Chondrocyte (in vitro differentiated cells): ENCODE measurements at regions not wholly inside any gene's neighbourhood (a gene's known extent, or its start where the extent isn't known, plus 50 kb on each side); places are given as distances from the start of the nearest gene placed in this dataset.

Experiments used
- DNase-seq: peaks from one replicate; pipeline ENCODE4 v3.0.0; 2021; ENCODE audit warnings: mixed read lengths, low spot score
- H3K27ac Mint-ChIP-seq: one replicate; pipeline ENCODE4 v1.8.0; 2021; ENCODE audit warnings: mild to moderate bottlenecking, moderate library complexity, mixed read lengths; ENCODE audit not compliant: unreplicated experiment
- H3K27me3 Mint-ChIP-seq: 2 replicates; pipeline ENCODE4 v1.8.0; 2021; ENCODE audit warnings: low read depth, mixed read lengths
- H3K36me3 Mint-ChIP-seq: 2 replicates; pipeline ENCODE4 v1.8.0; 2021; ENCODE audit warnings: low read depth, mixed read lengths
- H3K4me1 Mint-ChIP-seq: 2 replicates; pipeline ENCODE4 v1.8.0; 2021; ENCODE audit warnings: low read depth, mild to moderate bottlenecking, mixed read lengths
- H3K4me3 Mint-ChIP-seq: one replicate; pipeline ENCODE4 v1.8.0; 2021; ENCODE audit warnings: mild to moderate bottlenecking, moderate library complexity, mixed read lengths; ENCODE audit not compliant: unreplicated experiment
- H3K9me3 Mint-ChIP-seq: 2 replicates; pipeline ENCODE4 v1.8.0; 2021; ENCODE audit warnings: low read depth, mixed read lengths
- TF ChIP-seq, protein P1 (sequence below): fragments of 200-600 bp; sonication (generic); IDR thresholded peaks from 2 replicates; pipeline ENCODE4 v1.5.0; 2021; ENCODE audit warnings: antibody characterized with exemption, mild to moderate bottlenecking, moderate library complexity

DNA sequence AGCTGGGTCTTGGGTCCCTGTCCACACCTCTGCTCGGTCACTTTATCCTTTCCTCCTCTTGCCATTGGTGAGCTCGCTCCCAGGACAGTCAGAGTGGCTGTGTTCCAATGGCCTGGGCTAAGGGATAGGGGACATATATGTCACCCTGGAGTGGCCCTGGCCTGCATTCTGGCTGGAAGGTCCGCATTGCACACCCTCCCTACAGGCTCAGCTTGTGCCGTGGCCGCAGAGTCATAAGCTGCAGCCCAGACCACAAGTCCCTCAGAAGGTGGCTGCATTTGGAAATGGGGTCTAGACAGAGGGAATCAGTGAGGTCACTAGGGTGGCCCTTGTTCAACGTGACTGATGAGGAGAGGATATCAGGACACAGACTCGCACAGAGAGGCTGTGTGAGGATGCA lies 363.8 kb upstream of the SHH start:
- Mint-ChIP-seq H3K27me3 (peaks cover 7% of the 10 kb centered on the region), H3K27ac (no peak overlapping the region), H3K36me3 (peaks cover 1% of the 10 kb centered on the region), H3K4me1 (no peaks in the 10 kb centered on the region), H3K9me3 (no peaks in the 10 kb centered on the region), H3K4me3 (no peak overlapping the region)
- TF ChIP-seq, protein P1, sequence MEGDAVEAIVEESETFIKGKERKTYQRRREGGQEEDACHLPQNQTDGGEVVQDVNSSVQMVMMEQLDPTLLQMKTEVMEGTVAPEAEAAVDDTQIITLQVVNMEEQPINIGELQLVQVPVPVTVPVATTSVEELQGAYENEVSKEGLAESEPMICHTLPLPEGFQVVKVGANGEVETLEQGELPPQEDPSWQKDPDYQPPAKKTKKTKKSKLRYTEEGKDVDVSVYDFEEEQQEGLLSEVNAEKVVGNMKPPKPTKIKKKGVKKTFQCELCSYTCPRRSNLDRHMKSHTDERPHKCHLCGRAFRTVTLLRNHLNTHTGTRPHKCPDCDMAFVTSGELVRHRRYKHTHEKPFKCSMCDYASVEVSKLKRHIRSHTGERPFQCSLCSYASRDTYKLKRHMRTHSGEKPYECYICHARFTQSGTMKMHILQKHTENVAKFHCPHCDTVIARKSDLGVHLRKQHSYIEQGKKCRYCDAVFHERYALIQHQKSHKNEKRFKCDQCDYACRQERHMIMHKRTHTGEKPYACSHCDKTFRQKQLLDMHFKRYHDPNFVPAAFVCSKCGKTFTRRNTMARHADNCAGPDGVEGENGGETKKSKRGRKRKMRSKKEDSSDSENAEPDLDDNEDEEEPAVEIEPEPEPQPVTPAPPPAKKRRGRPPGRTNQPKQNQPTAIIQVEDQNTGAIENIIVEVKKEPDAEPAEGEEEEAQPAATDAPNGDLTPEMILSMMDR: no peak
- DNase-seq: no peak

DNA sequence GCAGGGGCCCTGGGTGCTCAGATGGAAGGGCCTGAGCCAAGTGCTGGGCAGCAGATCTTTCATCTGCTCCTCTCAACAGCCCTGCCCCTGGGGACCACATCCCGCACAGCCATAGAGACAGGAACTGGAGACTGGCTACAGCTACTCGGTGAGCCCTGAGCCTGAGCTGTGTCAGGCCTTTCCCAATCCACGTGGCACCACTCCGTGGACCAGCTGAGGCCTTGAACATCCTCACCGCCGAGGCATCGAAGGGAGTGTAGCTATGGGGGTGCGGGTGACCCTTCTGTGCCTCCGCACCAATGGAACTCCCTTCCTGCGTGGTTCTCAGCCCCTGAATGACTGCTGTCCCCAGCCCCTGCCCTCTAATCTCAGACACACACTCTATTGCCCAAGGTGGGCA lies 362.7 kb upstream of the SHH start:
- Mint-ChIP-seq H3K4me3 (no peak overlapping the region), H3K4me1 (no peaks in the 10 kb centered on the region), H3K27me3 (peaks cover 7% of the 10 kb centered on the region), H3K27ac (no peak overlapping the region), H3K36me3 (peaks cover 1% of the 10 kb centered on the region), H3K9me3 (no peaks in the 10 kb centered on the region)
- TF ChIP-seq, protein P1: no peak
- DNase-seq: peak; percentile 81

DNA sequence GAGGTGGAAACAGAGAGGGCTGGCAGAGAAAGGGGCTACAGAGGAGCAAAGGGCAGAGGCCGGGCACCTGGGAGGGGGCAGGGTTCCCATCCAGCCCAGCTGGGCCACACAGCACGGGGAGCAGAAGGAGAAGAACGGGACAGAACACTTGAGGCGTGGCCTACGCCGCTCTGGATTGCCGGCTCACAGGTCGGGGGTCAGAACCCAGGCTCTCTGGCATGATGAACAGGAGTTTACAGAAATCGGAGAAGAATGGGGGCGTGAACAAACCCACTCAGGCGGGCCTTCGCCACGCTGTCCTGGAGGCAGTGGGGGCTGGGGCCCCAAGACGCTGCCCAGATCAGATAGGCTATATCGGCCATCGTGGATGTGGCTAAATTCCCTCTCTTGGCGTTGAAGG lies 362.2 kb upstream of the SHH start:
- TF ChIP-seq, protein P1: no peak
- Mint-ChIP-seq H3K36me3 (peaks cover 1% of the 10 kb centered on the region), H3K27me3 (peaks cover 7% of the 10 kb centered on the region), H3K4me3 (no peak overlapping the region), H3K4me1 (no peaks in the 10 kb centered on the region), H3K9me3 (no peaks in the 10 kb centered on the region), H3K27ac (no peak overlapping the region)
- DNase-seq: peak; percentile 76

DNA sequence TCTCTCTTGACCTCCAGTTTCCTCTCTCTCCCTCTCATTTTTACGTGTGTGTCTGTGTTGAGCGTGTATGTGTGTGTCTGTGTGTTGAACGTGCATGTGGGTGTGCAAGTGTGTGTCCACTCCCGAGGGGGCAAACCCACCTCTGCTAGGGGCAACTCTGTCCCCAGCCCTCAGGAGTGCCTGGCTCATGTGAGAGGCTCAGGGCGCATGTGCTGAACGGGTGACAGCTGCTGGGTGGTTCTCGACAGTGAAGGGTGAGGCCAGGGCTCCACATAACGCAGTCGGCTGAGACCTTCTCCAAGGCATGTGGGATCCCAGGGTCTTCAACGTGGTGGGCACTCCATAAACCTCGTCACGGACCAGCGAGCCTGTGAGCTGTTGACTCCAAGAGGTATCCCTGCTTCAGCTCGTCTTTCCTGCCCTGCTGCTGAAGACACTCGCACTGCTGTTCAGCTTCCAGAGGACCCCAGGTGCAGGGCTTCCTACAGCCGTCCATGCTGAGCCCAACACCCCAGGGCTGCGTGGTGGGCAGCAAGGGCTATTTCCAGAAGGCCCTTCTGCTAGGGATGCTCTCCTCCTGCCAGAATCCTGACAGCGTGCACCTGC lies 361.6 kb upstream of the SHH start:
- Mint-ChIP-seq H3K36me3 (peaks cover 1% of the 10 kb centered on the region), H3K4me1 (no peaks in the 10 kb centered on the region), H3K27ac (no peak overlapping the region), H3K9me3 (no peaks in the 10 kb centered on the region), H3K4me3 (no peak overlapping the region), H3K27me3 (peaks cover 7% of the 10 kb centered on the region)
- TF ChIP-seq, protein P1: no peak
- peak; percentile 74 for DNase-seq

DNA sequence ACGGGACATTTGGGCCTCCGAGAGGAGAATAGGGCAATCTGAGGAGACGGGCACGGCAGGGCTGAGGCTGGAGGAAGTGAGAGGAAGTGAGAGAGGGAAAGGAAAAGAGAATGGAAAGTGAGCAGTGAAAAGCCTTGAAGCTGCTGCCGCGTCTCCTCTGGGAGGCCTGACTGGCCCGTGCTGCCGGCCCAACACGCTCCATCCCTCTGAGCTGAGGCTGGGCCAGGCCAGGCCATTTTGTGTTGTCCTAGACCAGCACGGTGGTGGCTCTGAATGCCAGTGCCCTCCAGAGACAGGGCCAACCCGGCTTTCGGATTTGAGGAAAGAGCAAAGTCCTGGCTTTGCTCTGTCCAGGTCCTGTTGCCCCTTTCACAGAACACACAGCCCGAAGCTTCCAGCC lies 361.1 kb upstream of the SHH start:
- Mint-ChIP-seq H3K4me3 (no peak overlapping the region), H3K27me3 (peaks cover 7% of the 10 kb centered on the region), H3K27ac (no peak overlapping the region), H3K36me3 (peaks cover 1% of the 10 kb centered on the region), H3K9me3 (no peaks in the 10 kb centered on the region), H3K4me1 (no peaks in the 10 kb centered on the region)
- DNase-seq: peak; percentile 80
- TF ChIP-seq, protein P1: no peak
